B cell (primary cell): ENCODE measurements at regions not wholly inside any gene's neighbourhood (a gene's known extent, or its start where the extent isn't known, plus 50 kb on each side); places are given as distances from the start of the nearest gene placed in this dataset.

Experiments used
- ATAC-seq: fragments of 200-7000 bp; cut with Tn5 transposase; one replicate; pipeline ENCODE4 v1.10.0; 2021; ENCODE audit warnings: low read depth, mild to moderate bottlenecking, moderate number of reproducible peaks, moderate library complexity
- CTCF ChIA-PET: fragments of 350-600 bp; sonication (Branson Sonifier 250); formaldehyde crosslinking; loops from one replicate; lab custom pipeline; 2021; ENCODE audit warnings: antibody characterized with exemption, inconsistent platforms; lab: Charles Lee
- POLR2A ChIA-PET: fragments of 350-600 bp; sonication (Branson Sonifier 250); formaldehyde crosslinking; loops from one replicate; lab custom pipeline; 2021; ENCODE audit warnings: antibody characterized with exemption; lab: Charles Lee
- DNase-seq: peaks from one replicate; pipeline ENCODE4 v3.0.0; 2013
- H2AFZ ChIP-seq: 2 replicates; pipeline ENCODE4 v1.6.1; 2012; ENCODE audit warnings: mild to moderate bottlenecking, low read depth, low read length; ENCODE audit not compliant: insufficient read depth, poor library complexity, severe bottlenecking
- H3K27ac ChIP-seq, 2 donors: 1 replicate in 1 of 2; 2 replicates in 1 of 2; pipeline ENCODE4 v1.5.1; 2012 to 2013; ENCODE audit warnings: low read length in 2 of 2, mild to moderate bottlenecking in 2 of 2, moderate library complexity in 1 of 2
- H3K27me3 ChIP-seq, 4 experiments: fragments of 200-600 bp in 1 of 4; sonication (generic) in 1 of 4; replicated peaks in 1 of 4; 1 replicate in 2 of 4; 2 replicates in 2 of 4; pipeline versions ENCODE4 v1.6.1 to v1.7.0; 2013 to 2016; ENCODE audit warnings: low read length in 3 of 4, mild to moderate bottlenecking in 2 of 4, mixed read lengths in 1 of 4, moderate library complexity in 1 of 4; ENCODE audit not compliant: insufficient read depth in 4 of 4, control insufficient read depth in 3 of 4; ENCODE audit errors: control extremely low read depth in 1 of 4
- H3K36me3 ChIP-seq, 2 experiments: replicated peaks in 1 of 2; 1 replicate in 1 of 2; 2 replicates in 1 of 2; pipeline versions ENCODE4 v1.6.1 to v1.7.1; 2013; ENCODE audit warnings: low read length in 1 of 2; ENCODE audit not compliant: insufficient read depth in 2 of 2, control insufficient read depth in 1 of 2; ENCODE audit errors: control extremely low read depth in 1 of 2, extremely low read depth in 1 of 2
- H3K4me1 ChIP-seq, 2 donors: fragments of 200-600 bp in 1 of 2; sonication (generic) in 1 of 2; 1 replicate in 1 of 2; 2 replicates in 1 of 2; pipeline versions ENCODE4 v1.5.1 to v1.6.1; 2013 to 2017; ENCODE audit warnings: low read length in 2 of 2; ENCODE audit not compliant: control insufficient read depth in 2 of 2, insufficient read depth in 2 of 2
- H3K4me2 ChIP-seq: replicated peaks from 2 replicates; pipeline ENCODE3; 2012; ENCODE audit warnings: mild to moderate bottlenecking, low read depth, low read length; ENCODE audit not compliant: poor library complexity, severe bottlenecking
- H3K4me3 ChIP-seq, 5 experiments: fragments of 200-600 bp in 1 of 5; sonication (generic) in 1 of 5; 1 replicate in 3 of 5; 2 replicates in 2 of 5; pipeline versions ENCODE4 v1.5.1 to v1.7.0; 2011 to 2016; ENCODE audit warnings: low read length in 4 of 5, mild to moderate bottlenecking in 4 of 5, low read depth in 2 of 5, control low read depth in 1 of 5, moderate library complexity in 1 of 5; ENCODE audit not compliant: insufficient read depth in 1 of 5; ENCODE audit errors: control extremely low read depth in 1 of 5, extremely low read depth in 1 of 5
- H3K79me2 ChIP-seq: fragments of 200-600 bp; sonication (generic); one replicate; pipeline ENCODE4 v1.6.0; 2016; ENCODE audit warnings: low read length; ENCODE audit not compliant: control insufficient read depth, insufficient read depth
- H3K9ac ChIP-seq: fragments of 200-600 bp; sonication (generic); 2 replicates; pipeline ENCODE4 v1.6.1; 2017; ENCODE audit warnings: mild to moderate bottlenecking, low read length, moderate library complexity
- H3K9me3 ChIP-seq, 3 donors: one replicate each; pipeline versions ENCODE4 v1.6.1 to v1.7.1; 2013; ENCODE audit warnings: low read length in 2 of 3; ENCODE audit not compliant: control insufficient read depth in 2 of 3, insufficient read depth in 1 of 3; ENCODE audit errors: control extremely low read depth in 1 of 3
- H4K20me1 ChIP-seq: 2 replicates; pipeline ENCODE4 v1.6.0; 2012; ENCODE audit warnings: mild to moderate bottlenecking, low read length; ENCODE audit not compliant: insufficient read depth, control insufficient read depth, poor library complexity, severe bottlenecking
- H3K27ac Mint-ChIP-seq: one replicate; pipeline ENCODE4 v1.8.0; 2021; ENCODE audit warnings: mixed read lengths
- H3K27me3 Mint-ChIP-seq: one replicate; pipeline ENCODE4 v1.8.0; 2021; ENCODE audit warnings: mixed read lengths
- H3K4me1 Mint-ChIP-seq: one replicate; pipeline ENCODE4 v1.8.0; 2021; ENCODE audit warnings: mixed read lengths
- H3K4me3 Mint-ChIP-seq: one replicate; pipeline ENCODE4 v1.8.0; 2021; ENCODE audit warnings: mixed read lengths
- H3K9me3 Mint-ChIP-seq: one replicate; pipeline ENCODE4 v1.8.0; 2022; ENCODE audit warnings: mixed read lengths; ENCODE audit not compliant: insufficient read depth
- EZH2 ChIP-seq: IDR thresholded peaks from 2 replicates; pipeline ENCODE4 v1.6.1; 2012; ENCODE audit warnings: borderline replicate concordance, low read depth, mild to moderate bottlenecking, moderate library complexity, low read length; ENCODE audit not compliant: insufficient read depth, poor library complexity, severe bottlenecking
- WGBS: methylation state at CpG from one replicate; pipeline ENCODE4 v1.1.5; 2013; ENCODE audit warnings: missing lambda C conversion rate; ENCODE audit not compliant: insufficient coverage; 5-methylcytosine and 5-hydroxymethylcytosine counted together
- intact Hi-C: fragments of 100-400 bp; cut with micrococcal nuclease; formaldehyde crosslinking; loops from one replicate; pipeline ENCODE4 v1.10.0; 2022
- TF ChIP-seq, protein P1 (sequence below): fragments of 200-600 bp; IDR thresholded peaks from one replicate; pipeline ENCODE4 v1.8.0; 2022; ENCODE audit warnings: antibody characterized with exemption, mild to moderate bottlenecking

DNA sequence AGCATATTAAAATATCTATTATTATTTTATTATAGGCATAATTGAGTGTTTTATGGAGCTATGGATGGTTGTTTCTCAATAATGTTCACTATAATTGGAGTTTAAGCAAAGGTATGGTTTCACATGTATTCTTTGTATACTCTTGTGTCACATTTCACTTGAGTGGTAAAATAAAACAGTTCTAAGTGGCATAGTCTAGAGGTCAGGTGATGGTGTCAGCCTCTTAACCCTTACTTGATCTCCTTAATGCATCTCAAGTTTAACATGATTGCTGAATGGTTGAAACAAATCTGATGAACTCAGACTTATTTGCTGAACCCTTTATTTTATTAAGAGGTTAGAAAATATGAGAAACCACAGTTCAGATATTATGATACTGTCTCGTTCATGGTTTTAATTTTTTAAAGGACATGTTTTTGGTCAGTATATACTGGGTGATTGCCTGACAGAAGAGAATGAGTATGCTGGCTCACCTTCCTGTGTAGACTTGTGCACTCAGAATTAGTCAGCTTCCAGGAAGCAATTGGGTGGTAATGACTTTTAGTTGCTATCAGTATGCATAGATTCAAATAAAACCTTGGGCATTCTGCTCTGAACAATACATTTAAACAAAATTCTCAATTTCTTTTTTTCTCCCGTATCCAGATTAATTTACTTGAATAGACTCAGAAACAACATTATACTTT is 464.6 kb downstream of the PCNX1 start:
- Histone ChIP-seq H3K9me3 (peaks cover 0 to 5% (median 0%) of the 10 kb centered on the region in 3 donors), H3K79me2 (peaks cover 76% of the 10 kb centered on the region), H3K27me3 (no peaks in the 10 kb centered on the region), H3K4me2 (peak overlapping the region; percentile 18), H3K4me1 (peaks cover 9 to 20% of the 10 kb centered on the region in 2 donors), H3K27ac (peak overlapping the region in 1 of 2 donors; percentile 45), H3K9ac (no peak overlapping the region), H2AFZ (no peak overlapping the region), H4K20me1 (no peaks in the 10 kb centered on the region), H3K36me3 (peaks cover 0 to 2% of the 10 kb centered on the region in 2 experiments), H3K4me3 (no peak overlapping the region)
- no peak for TF ChIP-seq EZH2
- TF ChIP-seq, protein P1, sequence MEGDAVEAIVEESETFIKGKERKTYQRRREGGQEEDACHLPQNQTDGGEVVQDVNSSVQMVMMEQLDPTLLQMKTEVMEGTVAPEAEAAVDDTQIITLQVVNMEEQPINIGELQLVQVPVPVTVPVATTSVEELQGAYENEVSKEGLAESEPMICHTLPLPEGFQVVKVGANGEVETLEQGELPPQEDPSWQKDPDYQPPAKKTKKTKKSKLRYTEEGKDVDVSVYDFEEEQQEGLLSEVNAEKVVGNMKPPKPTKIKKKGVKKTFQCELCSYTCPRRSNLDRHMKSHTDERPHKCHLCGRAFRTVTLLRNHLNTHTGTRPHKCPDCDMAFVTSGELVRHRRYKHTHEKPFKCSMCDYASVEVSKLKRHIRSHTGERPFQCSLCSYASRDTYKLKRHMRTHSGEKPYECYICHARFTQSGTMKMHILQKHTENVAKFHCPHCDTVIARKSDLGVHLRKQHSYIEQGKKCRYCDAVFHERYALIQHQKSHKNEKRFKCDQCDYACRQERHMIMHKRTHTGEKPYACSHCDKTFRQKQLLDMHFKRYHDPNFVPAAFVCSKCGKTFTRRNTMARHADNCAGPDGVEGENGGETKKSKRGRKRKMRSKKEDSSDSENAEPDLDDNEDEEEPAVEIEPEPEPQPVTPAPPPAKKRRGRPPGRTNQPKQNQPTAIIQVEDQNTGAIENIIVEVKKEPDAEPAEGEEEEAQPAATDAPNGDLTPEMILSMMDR: no peak
- DNase-seq (no peak), ATAC-seq (no peak)
- Mint-ChIP-seq H3K27me3 (no peaks in the 10 kb centered on the region), H3K4me3 (peak overlapping the region; percentile 28), H3K27ac (peak overlapping the region; percentile 46), H3K4me1 (peaks cover 42% of the 10 kb centered on the region), H3K9me3 (no peaks in the 10 kb centered on the region)
- intact Hi-C loops: no loop called here
- ChIA-PET POLR2A (interaction anchor here (1.8 kb wide), 1 partner anchor 10 kb away, joined by 3 read pairs; no protein-coding TSS in a partner anchor), CTCF (interaction anchor here (0.8 kb wide), 1 partner anchor 31 kb away, joined by 3 read pairs; no protein-coding TSS in a partner anchor)
- WGBS: 33% methylated on average over 1 of the region's 2 CpGs

DNA sequence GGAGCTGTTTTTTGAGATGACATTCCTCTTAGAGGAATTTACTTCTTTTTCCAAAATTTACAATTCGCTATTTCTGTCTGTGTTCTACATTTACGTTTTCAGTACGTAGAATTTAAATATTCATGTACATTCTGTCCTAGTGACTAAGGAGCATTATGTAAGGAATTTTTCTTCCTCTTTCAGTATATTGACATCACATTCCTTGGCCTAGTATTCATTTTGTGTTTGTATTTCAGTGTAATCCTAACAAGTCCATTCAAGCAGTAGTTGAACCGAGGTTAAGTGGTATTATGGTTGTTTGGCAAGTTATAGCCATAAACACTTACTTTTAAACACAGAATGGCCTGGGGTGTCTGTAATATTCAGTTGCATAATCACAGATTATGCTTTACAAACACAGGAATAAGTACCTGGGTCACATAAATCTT is 465.2 kb downstream of the PCNX1 start:
- H3K4me3 Mint-ChIP-seq: peak overlapping the region; percentile 28
- no peak overlapping the region for H3K4me3 ChIP-seq
- ATAC-seq (no peak), DNase-seq (no peak)
- H2AFZ ChIP-seq: no peak overlapping the region
- peaks cover 42% of the 10 kb centered on the region for H3K4me1 Mint-ChIP-seq
- POLR2A ChIA-PET: interaction anchor here (1.8 kb wide), 1 partner anchor 11 kb away, joined by 3 read pairs; no protein-coding TSS in a partner anchor
- H3K36me3 ChIP-seq: peaks cover 0 to 2% of the 10 kb centered on the region in 2 experiments
- no peaks in the 10 kb centered on the region for H4K20me1 ChIP-seq
- H3K27me3 Mint-ChIP-seq: no peaks in the 10 kb centered on the region
- H3K27me3 ChIP-seq: no peaks in the 10 kb centered on the region
- H3K27ac Mint-ChIP-seq: peak overlapping the region; percentile 46
- no peaks in the 10 kb centered on the region for H3K9me3 Mint-ChIP-seq
- H3K4me1 ChIP-seq: peaks cover 9 to 19% of the 10 kb centered on the region in 2 donors
- WGBS: no CpG with 5 or more reads among the region's 4 CpGs
- H3K9ac ChIP-seq: no peak overlapping the region
- H3K79me2 ChIP-seq: peaks cover 76% of the 10 kb centered on the region
- peak overlapping the region; percentile 18 for H3K4me2 ChIP-seq
- CTCF ChIA-PET: interaction anchor here (0.8 kb wide), 1 partner anchor 31 kb away, joined by 3 read pairs; no protein-coding TSS in a partner anchor
- intact Hi-C loops: no loop called here
- peak overlapping the region in 1 of 2 donors; percentile 24 for H3K27ac ChIP-seq
- peaks cover 0 to 10% (median 0%) of the 10 kb centered on the region in 3 donors for H3K9me3 ChIP-seq
- TF ChIP-seq, protein P1: no peak
- TF ChIP-seq EZH2: no peak
